GM21825 (cell line): ENCODE measurements at regions not wholly inside any gene's neighbourhood (a gene's known extent, or its start where the extent isn't known, plus 50 kb on each side); places are given as distances from the start of the nearest gene placed in this dataset.

Experiments used
- ATAC-seq: cut with Tn5 transposase; IDR thresholded peaks from one replicate; pipeline ENCODE4 v1.9.1; 2021; ENCODE audit warnings: mild to moderate bottlenecking, moderate library complexity; ENCODE audit not compliant: unreplicated experiment

DNA sequence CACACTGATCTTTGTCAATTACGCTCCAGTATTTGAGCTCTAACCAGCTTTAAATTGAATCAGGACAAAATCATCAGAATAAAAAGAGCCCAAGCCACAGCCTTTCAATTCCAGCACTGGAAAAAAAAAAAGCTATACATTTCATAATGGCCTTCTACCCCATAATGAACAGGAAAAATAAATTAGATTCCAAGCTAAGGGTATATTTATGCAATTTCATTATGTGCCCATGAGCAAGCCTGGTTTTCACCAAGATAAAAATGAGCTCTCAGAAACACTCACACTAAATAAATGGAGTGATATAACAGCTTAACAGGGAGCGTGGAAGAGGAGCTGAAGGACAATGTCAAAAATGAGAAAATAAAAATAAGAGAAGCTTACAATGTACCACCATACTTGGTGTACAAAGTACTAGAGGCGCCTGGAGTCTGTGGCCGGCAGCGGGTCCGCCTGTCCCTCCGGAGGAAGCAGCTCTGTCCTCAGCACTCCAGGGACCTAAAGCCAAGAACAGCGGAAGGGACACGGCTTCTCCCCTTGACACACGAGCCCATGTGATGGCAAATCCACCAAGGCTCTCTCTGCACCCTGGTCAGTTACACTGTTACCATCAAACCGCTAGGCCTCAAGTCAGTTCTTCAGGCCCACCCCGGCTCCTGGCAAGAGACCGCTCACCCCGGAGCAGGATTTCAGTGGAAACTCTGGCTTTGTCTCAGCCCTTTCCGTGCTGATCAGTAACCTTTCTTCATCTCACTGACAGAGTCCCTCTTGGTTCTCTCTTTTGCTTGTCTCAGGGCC lies 69.6 kb downstream of the RBFOX3 start:
- no peak for ATAC-seq

DNA sequence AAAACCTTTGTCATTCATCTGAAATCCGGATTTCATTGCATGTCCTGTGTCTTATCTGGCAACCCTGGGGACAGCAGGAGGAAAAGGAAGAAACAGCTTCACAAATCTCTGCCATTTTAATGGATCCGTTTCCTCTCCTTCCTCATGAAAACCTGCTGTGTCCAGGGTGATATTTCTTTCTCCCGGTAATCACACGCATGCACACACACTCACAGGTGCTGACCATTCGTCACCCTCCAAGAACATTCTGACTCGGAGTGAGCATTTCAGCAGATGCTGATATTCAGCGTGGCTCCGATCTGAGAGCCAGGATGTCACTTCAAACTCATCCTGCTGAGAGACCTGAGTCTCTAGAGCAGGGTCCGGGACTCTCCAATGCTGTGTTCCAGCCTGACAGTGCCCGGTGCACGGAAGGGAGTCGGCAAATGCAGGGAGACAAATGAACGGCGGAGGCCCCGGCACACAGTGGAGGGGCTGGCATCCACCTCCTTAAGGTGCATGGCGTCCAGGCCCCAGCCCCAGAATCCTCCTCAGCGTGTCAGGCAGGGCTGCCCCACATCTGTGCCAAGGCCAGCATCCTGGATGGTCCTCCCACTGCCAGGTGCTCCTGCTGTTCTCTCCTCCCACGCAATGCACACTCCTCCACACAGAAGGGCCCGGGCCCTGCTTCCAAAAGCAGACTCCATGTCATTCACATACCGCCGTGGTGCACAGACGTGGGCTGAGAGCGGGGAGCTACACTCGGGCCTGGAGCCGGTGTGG lies 70.7 kb downstream of the RBFOX3 start:
- no peak for ATAC-seq

DNA sequence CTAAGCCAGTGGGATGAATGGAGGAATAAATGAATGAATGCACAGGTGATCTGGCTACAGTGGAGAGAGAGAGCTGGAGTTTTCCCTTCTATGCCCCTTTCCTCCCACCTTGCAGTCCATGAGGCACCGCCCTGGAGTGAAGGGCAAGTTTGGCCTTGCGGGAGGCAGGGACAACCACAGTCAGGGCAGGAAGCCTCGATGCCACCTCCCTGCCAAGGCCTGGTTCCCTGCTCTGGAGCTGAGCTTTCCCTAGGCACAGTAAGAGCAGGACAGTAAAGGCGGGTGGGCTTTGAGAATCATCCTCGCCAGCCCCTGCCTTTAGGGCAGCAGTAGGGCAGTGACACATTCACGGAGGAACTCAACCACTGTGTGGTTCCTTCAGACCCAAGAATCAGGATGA lies 72.6 kb downstream of the RBFOX3 start:
- no peak for ATAC-seq

GRCh38 chr17:79537686-79538085 lies 73.2 kb downstream of the RBFOX3 start:
- ATAC-seq: no peak

GRCh38 chr17:79537061-79537460 lies 73.8 kb downstream of the RBFOX3 start:
- no peak for ATAC-seq

DNA sequence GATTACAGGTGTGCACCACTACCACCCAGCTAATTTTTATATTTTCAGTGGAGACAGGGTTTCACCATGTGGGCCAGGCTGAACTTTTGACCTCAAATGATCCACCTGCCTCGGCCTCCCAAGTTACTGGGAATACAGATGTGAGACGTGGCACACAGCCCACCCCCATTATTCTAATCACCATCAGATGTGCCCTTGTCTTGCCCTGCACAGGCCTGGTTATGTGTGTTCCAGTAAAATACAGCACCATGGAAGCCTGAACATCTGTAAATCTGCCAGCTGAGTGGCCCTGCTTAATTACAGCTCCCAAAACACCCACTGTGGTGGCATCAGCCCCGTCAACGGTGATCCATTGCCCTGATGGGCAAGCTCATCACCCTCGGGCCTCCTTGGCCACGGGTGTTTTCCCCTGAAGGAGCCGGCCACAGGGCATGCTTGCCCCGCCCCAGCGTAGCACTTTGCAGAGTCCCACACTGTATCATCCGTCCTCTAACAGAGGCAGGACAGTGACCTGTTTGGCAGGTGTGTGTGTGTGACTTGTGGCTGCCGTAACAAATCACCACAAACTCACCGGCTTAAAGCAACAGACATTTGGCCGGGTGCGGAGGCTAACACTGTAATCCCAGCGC lies 74.5 kb downstream of the RBFOX3 start:
- no peak for ATAC-seq

DNA sequence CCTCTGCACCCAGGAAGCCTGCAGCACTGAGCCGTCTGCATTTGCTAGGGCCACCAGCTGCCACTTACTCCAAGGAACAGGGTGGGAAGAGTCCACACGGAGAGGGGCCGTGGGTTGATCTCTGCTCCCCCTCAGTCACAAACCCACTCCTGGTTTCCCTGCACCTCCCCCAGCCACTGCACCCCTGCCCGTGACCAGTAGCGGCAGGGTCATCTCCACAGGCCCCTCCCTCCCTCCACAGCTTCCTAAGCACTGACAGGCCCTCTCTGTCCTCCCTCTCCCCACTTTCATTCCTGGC lies 75.2 kb downstream of the RBFOX3 start:
- no peak for ATAC-seq

- ATAC-seq: no peak
Measured at GRCh38 chr17:79534851-79535727, 75.8 kb downstream of the RBFOX3 start.

- ATAC-seq: no peak
Measured at GRCh38 chr17:79534111-79534510, 76.7 kb downstream of the RBFOX3 start.

DNA sequence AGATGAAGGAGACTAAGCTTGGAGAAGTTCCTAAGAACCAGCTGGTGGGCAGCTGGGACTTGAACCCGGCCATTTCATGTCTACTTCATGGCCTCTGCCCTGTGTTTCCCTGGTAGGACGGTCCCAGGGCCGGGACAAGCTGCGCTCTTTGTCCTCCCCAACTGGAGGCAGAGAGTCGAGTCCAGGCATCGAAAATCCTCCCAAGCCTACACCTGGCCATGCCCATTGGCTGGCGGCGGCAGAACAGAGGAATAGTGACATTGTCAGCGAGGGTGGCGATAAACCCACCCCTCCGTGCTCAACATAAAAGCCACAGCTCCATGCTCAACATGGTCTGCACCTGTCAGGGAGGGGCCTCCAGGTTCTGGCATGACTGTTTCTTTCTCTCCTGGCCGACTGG lies 77.7 kb downstream of the RBFOX3 start:
- no peak for ATAC-seq

GRCh38 chr17:79532107-79532790 lies 78.6 kb downstream of the RBFOX3 start:
- ATAC-seq: no peak

- ATAC-seq: no peak
Measured at GRCh38 chr17:79531191-79532095, 79.4 kb downstream of the RBFOX3 start.

GRCh38 chr17:79530361-79531105 lies 80.3 kb downstream of the RBFOX3 start:
- no peak for ATAC-seq

GRCh38 chr17:79529661-79530081 lies 81.2 kb downstream of the RBFOX3 start:
- no peak for ATAC-seq

DNA sequence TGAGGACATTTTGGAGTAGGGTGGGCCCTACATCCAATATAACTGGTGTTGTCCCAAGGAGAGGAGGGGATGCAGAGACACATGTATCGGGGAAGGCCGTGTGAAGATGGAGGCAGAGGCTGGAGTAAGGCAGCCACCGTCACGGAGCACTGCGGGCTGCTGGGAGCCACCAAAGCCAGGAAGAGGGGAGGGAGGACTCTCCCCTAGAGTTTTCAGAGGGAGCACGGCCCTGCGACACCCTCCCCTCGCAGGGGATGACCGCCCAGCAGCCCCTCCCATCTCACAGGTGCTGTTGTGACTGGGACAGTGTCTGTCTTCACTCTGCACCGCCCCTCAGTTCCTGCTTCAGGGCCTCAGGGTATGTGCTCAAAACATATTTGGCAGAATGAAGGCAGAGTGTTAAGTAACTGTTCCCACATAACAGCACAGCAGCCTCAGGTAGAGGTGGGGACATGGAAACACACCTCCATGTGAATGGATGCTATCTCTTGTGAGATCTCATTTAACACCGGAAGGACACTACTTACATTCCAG lies 82.2 kb downstream of the RBFOX3 start:
- ATAC-seq: no peak

DNA sequence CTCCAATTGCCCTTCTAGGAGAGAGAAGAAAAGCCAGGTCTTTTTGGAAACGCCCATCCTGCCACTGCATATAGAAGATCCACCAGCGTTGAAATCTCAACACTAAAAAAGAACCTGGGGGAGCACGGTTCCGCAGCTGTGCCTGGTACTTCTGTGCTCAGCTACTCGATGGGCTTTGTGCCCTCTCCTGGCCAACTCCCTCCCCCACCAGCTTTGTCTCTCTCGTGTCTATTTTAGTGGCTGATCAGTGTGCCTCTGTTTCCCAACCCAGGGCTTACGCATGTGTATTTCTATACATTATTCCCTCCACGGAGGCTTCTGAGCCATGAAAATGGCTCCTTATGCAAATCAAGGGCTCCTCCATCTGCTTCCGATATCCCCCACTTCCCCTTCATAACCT lies 83.5 kb downstream of the RBFOX3 start:
- no peak for ATAC-seq

DNA sequence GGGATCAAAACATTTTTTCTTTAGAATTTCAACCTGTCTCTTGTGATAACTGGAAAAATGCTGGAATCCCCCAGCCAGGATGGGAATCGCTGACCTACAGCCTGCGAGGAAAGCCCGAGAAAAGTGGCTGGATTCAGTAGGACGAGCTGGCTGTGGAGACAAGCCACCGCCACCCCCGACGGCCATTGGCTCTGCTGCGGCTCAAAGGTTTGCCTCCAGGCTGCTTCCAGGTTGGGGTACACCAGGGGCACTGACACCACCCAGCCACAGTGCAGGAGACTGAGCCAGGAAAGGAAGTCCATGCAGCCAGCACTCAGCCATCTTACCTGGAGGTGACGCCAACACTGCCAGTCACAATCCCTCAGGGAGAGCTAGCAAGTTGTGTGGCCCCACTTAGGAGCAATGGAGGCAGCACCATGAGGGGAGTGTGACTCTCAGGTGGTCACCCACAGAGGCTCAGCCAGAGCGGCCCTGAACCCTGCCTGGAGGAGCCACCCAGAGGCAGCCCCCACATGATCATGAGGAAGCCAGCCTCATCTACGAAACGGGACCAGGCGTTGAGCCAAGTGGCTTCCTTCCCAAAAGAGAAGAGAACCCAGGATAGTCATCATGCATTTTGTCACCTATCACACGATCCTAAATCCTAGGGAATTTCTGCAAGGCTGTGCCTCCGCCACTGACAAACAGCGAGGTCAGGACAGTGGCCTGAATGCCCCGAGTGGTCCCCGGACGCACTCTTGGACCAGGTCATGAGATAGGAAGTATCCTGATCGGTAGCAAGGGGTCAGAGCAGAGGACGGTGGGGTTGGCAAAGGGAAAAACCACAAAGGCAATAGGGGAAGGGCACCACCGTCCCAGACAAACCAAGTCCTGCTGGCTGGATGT lies 84.8 kb downstream of the RBFOX3 start:
- no peak for ATAC-seq
